Neural cell (in vitro differentiated cells): ENCODE measurements at regions not wholly inside any gene's neighbourhood (a gene's known extent, or its start where the extent isn't known, plus 50 kb on each side); places are given as distances from the start of the nearest gene placed in this dataset.
"Not testable (repeated sequence)": the region's sequence is repeated elsewhere in the genome, so short reads cannot be mapped to it uniquely, and the experiment has no call there.

Source experiments
- H2AFZ ChIP-seq: fragments of 200-600, 300-800 bp; sonication (generic), shearing (Covaris generic); 2 replicates; pipeline ENCODE4 v1.6.0; 2014; ENCODE audit warnings: low read depth, mild to moderate bottlenecking, antibody characterized with exemption, low read length, moderate library complexity
- H3F3A ChIP-seq: fragments of 200-600 bp; shearing (Covaris generic); 2 replicates; pipeline ENCODE4 v1.6.1; 2016; ENCODE audit warnings: mild to moderate bottlenecking, moderate library complexity, mixed read lengths, antibody characterized with exemption, low read length; ENCODE audit not compliant: insufficient read depth, poor library complexity, severe bottlenecking
- H3K27ac ChIP-seq: fragments of 200-600, 300-800 bp; sonication (generic), shearing (Covaris generic); 2 replicates; pipeline ENCODE4 v1.5.1; 2014; ENCODE audit warnings: mild to moderate bottlenecking, low read length, moderate library complexity
- H3K27me3 ChIP-seq: fragments of 300-800, 200-600 bp; sonication (generic), shearing (Covaris generic); 2 replicates; pipeline ENCODE4 v1.6.0; 2014; ENCODE audit warnings: mild to moderate bottlenecking, low read depth, low read length, moderate library complexity; ENCODE audit not compliant: insufficient read depth
- H3K36me3 ChIP-seq: fragments of 300-800, 200-600 bp; sonication (generic), shearing (Covaris generic); 2 replicates; pipeline ENCODE4 v1.5.1; 2014; ENCODE audit warnings: mild to moderate bottlenecking, antibody characterized with exemption, low read length, moderate library complexity; ENCODE audit not compliant: insufficient read depth
- H3K4me2 ChIP-seq: fragments of 300-800, 200-600 bp; sonication (generic), shearing (Covaris generic); 2 replicates; pipeline ENCODE4 v1.6.0; 2014; ENCODE audit warnings: mild to moderate bottlenecking, low read length
- H3K4me3 ChIP-seq: fragments of 300-800, 200-600 bp; sonication (generic), shearing (Covaris generic); 2 replicates; pipeline ENCODE4 v1.5.1; 2014; ENCODE audit warnings: mild to moderate bottlenecking, low read length, moderate library complexity
- H3K79me2 ChIP-seq: fragments of 200-600 bp; shearing (Covaris generic); replicated peaks from 2 replicates; pipeline ENCODE4 v1.6.0; 2014; ENCODE audit warnings: mild to moderate bottlenecking, low read length, moderate library complexity; ENCODE audit not compliant: insufficient read depth
- H3K9ac ChIP-seq: fragments of 300-800, 200-600 bp; sonication (generic), shearing (Covaris generic); 2 replicates; pipeline ENCODE4 v1.6.1; 2016; ENCODE audit warnings: mild to moderate bottlenecking, low read length, mixed read lengths
- H3K9me2 ChIP-seq: fragments of 200-600 bp; shearing (Covaris generic); 2 replicates; pipeline ENCODE4 v1.6.1; 2016; ENCODE audit warnings: mild to moderate bottlenecking, low read length, mixed read lengths; ENCODE audit not compliant: insufficient read depth
- H3K9me3 ChIP-seq: fragments of 200-600, 300-800 bp; sonication (generic), shearing (Covaris generic); 2 replicates; pipeline ENCODE4 v1.6.1; 2016; ENCODE audit warnings: mild to moderate bottlenecking, mixed run types, low read length, moderate library complexity, mixed read lengths
- H4K20me1 ChIP-seq: fragments of 200-600 bp; shearing (Covaris generic); 2 replicates; pipeline ENCODE4 v1.6.1; 2016; ENCODE audit warnings: mild to moderate bottlenecking, mixed run types; ENCODE audit not compliant: insufficient read depth
- EP300 ChIP-seq: fragments of 450-650 bp; conservative IDR thresholded peaks from 2 replicates; pipeline ENCODE4 v1.6.1; 2014; ENCODE audit warnings: antibody characterized with exemption, mild to moderate bottlenecking, moderate library complexity; ENCODE audit not compliant: poor library complexity, severe bottlenecking
- EZH2 ChIP-seq: fragments of 200-600, 300-800 bp; shearing (Covaris generic), sonication (generic); IDR thresholded peaks from 2 replicates; pipeline ENCODE4 v1.6.1; 2014; ENCODE audit warnings: antibody characterized with exemption, low read length, borderline replicate concordance, mild to moderate bottlenecking; ENCODE audit not compliant: insufficient read depth, poor library complexity, severe bottlenecking
- MXI1 ChIP-seq: fragments of 450-650 bp; conservative IDR thresholded peaks from 2 replicates; pipeline ENCODE4 v1.6.1; 2014; ENCODE audit warnings: antibody characterized with exemption, mild to moderate bottlenecking; ENCODE audit not compliant: poor library complexity, severe bottlenecking
- POLR2AphosphoS5 ChIP-seq: IDR thresholded peaks from 2 replicates; pipeline ENCODE4 v1.6.1; 2012
- RAD21 ChIP-seq: fragments of 450-650 bp; conservative IDR thresholded peaks from 2 replicates; pipeline ENCODE4 v1.6.1; 2014; ENCODE audit warnings: antibody characterized with exemption, mild to moderate bottlenecking, moderate library complexity
- SMC3 ChIP-seq: fragments of 450-650 bp; conservative IDR thresholded peaks from 2 replicates; pipeline ENCODE4 v1.6.1; 2014; ENCODE audit warnings: antibody characterized with exemption, mild to moderate bottlenecking, moderate library complexity; ENCODE audit not compliant: poor library complexity
- TAF1 ChIP-seq: IDR thresholded peaks from 2 replicates; pipeline ENCODE4 v1.6.1; 2012; ENCODE audit warnings: low read depth
- TF ChIP-seq, protein P1 (sequence below): IDR thresholded peaks from 2 replicates; pipeline ENCODE4 v1.6.1; 2012; ENCODE audit warnings: borderline replicate concordance
- TF ChIP-seq, protein P2 (sequence below): fragments of 450-650 bp; IDR thresholded peaks from 2 replicates; pipeline ENCODE4 v1.5.1; 2014; ENCODE audit warnings: antibody characterized with exemption, mild to moderate bottlenecking, moderate library complexity; ENCODE audit not compliant: poor library complexity, severe bottlenecking

DNA sequence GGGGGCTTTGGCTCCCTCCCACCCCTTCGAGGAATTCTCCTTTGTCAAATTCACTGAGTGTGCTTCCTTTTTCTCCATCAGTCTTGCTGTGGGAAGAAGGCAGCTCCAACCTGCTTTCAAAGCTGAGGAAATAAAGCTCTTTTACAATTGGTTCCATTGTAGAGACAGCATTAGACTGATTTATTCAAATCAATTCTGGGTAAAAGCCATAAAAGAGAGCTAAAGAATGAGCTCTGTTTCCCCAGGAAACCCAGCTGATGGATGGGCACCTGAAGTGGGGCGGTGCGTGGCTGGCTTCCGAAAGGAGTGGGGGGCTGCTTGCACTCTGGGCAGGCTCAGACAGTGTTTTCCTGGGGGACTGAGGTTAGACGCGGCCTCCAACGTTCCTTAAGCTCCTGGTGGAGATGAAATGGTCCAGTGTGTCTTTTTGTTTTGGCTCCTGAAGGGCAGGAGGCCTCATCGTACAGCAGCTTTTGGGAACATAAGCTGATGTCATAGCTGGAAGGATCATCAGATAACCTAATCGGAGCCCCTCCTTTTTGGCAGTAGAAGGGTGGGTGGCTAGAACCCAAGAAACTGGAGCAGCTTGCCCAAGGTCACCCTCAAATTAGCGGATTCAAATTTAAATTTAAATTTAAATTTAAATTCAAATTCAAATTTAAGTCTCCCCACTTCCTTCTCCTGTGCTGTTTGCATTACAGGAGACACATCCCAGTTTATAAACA, 128.5 kb upstream of the EEF2KMT start:
- Histone ChIP-seq H3K9ac (no peak overlapping the region), H3K9me3 (no peaks in the 10 kb centered on the region), H4K20me1 (no peaks in the 10 kb centered on the region), H3K4me2 (no peak overlapping the region), H3K36me3 (no peaks in the 10 kb centered on the region), H3K9me2 (no peaks in the 10 kb centered on the region), H3K27me3 (no peaks in the 10 kb centered on the region), H2AFZ (peak overlapping the region; percentile 5), H3F3A (no peaks in the 10 kb centered on the region), H3K27ac (peak overlapping the region; percentile 29), H3K79me2 (no peaks in the 10 kb centered on the region), H3K4me3 (no peak overlapping the region)
- TF ChIP-seq SMC3 = no peak
- TF ChIP-seq TAF1 = no peak
- no peak for TF ChIP-seq MXI1
- no peak for TF ChIP-seq RAD21
- no peak for TF ChIP-seq POLR2AphosphoS5
- no peak for TF ChIP-seq EP300
- TF ChIP-seq, protein P1, sequence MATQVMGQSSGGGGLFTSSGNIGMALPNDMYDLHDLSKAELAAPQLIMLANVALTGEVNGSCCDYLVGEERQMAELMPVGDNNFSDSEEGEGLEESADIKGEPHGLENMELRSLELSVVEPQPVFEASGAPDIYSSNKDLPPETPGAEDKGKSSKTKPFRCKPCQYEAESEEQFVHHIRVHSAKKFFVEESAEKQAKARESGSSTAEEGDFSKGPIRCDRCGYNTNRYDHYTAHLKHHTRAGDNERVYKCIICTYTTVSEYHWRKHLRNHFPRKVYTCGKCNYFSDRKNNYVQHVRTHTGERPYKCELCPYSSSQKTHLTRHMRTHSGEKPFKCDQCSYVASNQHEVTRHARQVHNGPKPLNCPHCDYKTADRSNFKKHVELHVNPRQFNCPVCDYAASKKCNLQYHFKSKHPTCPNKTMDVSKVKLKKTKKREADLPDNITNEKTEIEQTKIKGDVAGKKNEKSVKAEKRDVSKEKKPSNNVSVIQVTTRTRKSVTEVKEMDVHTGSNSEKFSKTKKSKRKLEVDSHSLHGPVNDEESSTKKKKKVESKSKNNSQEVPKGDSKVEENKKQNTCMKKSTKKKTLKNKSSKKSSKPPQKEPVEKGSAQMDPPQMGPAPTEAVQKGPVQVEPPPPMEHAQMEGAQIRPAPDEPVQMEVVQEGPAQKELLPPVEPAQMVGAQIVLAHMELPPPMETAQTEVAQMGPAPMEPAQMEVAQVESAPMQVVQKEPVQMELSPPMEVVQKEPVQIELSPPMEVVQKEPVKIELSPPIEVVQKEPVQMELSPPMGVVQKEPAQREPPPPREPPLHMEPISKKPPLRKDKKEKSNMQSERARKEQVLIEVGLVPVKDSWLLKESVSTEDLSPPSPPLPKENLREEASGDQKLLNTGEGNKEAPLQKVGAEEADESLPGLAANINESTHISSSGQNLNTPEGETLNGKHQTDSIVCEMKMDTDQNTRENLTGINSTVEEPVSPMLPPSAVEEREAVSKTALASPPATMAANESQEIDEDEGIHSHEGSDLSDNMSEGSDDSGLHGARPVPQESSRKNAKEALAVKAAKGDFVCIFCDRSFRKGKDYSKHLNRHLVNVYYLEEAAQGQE = no peak
- no peak for TF ChIP-seq EZH2
- TF ChIP-seq, protein P2, sequence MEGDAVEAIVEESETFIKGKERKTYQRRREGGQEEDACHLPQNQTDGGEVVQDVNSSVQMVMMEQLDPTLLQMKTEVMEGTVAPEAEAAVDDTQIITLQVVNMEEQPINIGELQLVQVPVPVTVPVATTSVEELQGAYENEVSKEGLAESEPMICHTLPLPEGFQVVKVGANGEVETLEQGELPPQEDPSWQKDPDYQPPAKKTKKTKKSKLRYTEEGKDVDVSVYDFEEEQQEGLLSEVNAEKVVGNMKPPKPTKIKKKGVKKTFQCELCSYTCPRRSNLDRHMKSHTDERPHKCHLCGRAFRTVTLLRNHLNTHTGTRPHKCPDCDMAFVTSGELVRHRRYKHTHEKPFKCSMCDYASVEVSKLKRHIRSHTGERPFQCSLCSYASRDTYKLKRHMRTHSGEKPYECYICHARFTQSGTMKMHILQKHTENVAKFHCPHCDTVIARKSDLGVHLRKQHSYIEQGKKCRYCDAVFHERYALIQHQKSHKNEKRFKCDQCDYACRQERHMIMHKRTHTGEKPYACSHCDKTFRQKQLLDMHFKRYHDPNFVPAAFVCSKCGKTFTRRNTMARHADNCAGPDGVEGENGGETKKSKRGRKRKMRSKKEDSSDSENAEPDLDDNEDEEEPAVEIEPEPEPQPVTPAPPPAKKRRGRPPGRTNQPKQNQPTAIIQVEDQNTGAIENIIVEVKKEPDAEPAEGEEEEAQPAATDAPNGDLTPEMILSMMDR = no peak

DNA sequence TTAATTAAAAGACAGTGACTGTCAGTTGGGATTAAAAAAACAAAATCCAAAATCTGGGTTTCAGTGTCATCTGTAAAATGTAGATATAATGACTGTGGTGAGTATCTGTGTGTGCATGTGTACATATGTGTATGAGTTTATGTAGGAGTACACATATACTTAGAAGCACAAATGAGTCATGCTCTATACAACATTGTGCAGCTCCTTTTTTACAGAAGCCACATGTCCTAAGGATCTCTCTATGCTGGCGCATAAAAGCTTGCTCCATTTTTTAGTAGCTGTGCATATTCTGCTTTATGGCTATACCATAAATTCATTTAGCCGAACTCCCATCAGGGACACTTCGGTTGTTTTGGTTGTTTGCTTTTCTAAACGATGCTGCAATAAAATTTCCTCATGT, 125.2 kb upstream of the EEF2KMT start:
- Histone ChIP-seq H3K4me3 (no peak overlapping the region), H3K27me3 (no peaks in the 10 kb centered on the region), H3K9me2 (no peaks in the 10 kb centered on the region), H3K36me3 (no peaks in the 10 kb centered on the region), H4K20me1 (no peaks in the 10 kb centered on the region), H3K9me3 (no peaks in the 10 kb centered on the region), H2AFZ (no peak overlapping the region), H3K4me2 (no peak overlapping the region), H3K9ac (no peak overlapping the region), H3K27ac (no peak overlapping the region), H3F3A (no peaks in the 10 kb centered on the region), H3K79me2 (no peaks in the 10 kb centered on the region)
- TF ChIP-seq POLR2AphosphoS5 (no peak), TAF1 (no peak), EP300 (no peak), EZH2 (no peak), SMC3 (no peak), RAD21 (no peak), MXI1 (no peak)
- TF ChIP-seq, protein P2 = no peak
- TF ChIP-seq, protein P1 = no peak

DNA sequence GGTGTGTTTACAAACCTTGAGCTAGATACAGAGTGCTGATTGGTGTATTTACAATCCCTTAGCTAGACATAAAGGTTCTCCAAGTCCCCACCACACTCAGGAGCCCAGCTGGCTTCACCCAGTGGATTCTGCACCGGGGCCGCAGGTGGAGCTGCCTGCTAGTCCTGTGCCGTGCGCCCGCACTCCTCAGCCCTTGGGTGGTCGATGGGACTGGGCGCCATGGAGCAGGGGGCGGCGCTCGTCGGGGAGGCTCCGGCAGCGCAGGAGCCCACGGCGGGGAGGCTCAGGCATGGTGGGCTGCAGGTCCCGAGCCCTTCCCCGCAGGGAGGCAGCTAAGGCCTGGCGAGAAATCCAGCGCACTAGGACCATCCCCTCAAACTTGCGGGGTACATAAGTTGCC, 124.2 kb upstream of the EEF2KMT start:
- not testable (repeated sequence) for H3F3A ChIP-seq, H3K36me3 ChIP-seq, H3K4me2 ChIP-seq, H3K27ac ChIP-seq, H2AFZ ChIP-seq, H3K9me2 ChIP-seq, H3K79me2 ChIP-seq, H4K20me1 ChIP-seq, H3K9ac ChIP-seq, H3K27me3 ChIP-seq, H3K9me3 ChIP-seq, H3K4me3 ChIP-seq
